OCI-LY3 (cell line): ENCODE measurements at regions not wholly inside any gene's neighbourhood (a gene's known extent, or its start where the extent isn't known, plus 50 kb on each side); places are given as distances from the start of the nearest gene placed in this dataset.

Experiments
- H2AFZ ChIP-seq: fragments of 200-600, 300-600 bp; shearing (Covaris generic); 2 replicates; pipeline ENCODE4 v1.6.0; 2014; ENCODE audit warnings: antibody characterized with exemption, low read depth, low read length
- H3K27ac ChIP-seq: fragments of 200-600, 300-600 bp; sonication (generic); 2 replicates; pipeline ENCODE4 v1.5.1; 2014; ENCODE audit warnings: mild to moderate bottlenecking, low read length, moderate library complexity, mixed read lengths
- H3K27me3 ChIP-seq: fragments of 200-600, 300-600 bp; sonication (generic); 2 replicates; pipeline ENCODE4 v1.6.1; 2014; ENCODE audit warnings: low read depth, low read length, mixed read lengths
- H3K36me3 ChIP-seq: fragments of 200-600, 300-600 bp; sonication (generic); replicated peaks from 2 replicates; pipeline ENCODE3; 2014; ENCODE audit warnings: low read depth, low read length, mixed read lengths
- H3K4me1 ChIP-seq: fragments of 300-600, 200-600 bp; sonication (generic); 2 replicates; pipeline ENCODE4 v1.6.1; 2014; ENCODE audit warnings: low read length, mixed read lengths
- H3K4me2 ChIP-seq: fragments of 200-600, 300-600 bp; sonication (generic); 2 replicates; pipeline ENCODE4 v1.6.1; 2014; ENCODE audit warnings: low read length, mixed read lengths
- H3K4me3 ChIP-seq: fragments of 300-600, 200-600 bp; sonication (generic); 2 replicates; pipeline ENCODE4 v1.5.1; 2014; ENCODE audit warnings: antibody characterized with exemption, mild to moderate bottlenecking, low read length, moderate library complexity
- H3K79me2 ChIP-seq: fragments of 300-600, 200-600 bp; shearing (Covaris generic); 2 replicates; pipeline ENCODE4 v1.6.1; 2014; ENCODE audit warnings: mild to moderate bottlenecking, low read length, mixed read lengths
- H3K9ac ChIP-seq: fragments of 300-600, 200-600 bp; shearing (Covaris generic); 2 replicates; pipeline ENCODE4 v1.6.0; 2014; ENCODE audit warnings: mild to moderate bottlenecking, low read length, moderate library complexity
- H3K9me3 ChIP-seq: fragments of 200-600, 300-600 bp; shearing (Covaris generic); 2 replicates; pipeline ENCODE4 v1.6.1; 2014; ENCODE audit warnings: low read length, mixed read lengths; ENCODE audit not compliant: insufficient read depth
- H4K20me1 ChIP-seq: fragments of 200-600, 300-600 bp; sonication (generic); 2 replicates; pipeline ENCODE4 v1.6.1; 2016; ENCODE audit warnings: low read length, mixed read lengths; ENCODE audit not compliant: insufficient read depth
- CTCF ChIP-seq: fragments of 200-600, 300-600 bp; sonication (generic); IDR thresholded peaks from 2 replicates; pipeline ENCODE4 v1.5.1; 2014; ENCODE audit warnings: antibody characterized with exemption, low read length, low read depth
- EZH2phosphoT487 ChIP-seq: fragments of 200-600 bp; shearing (Covaris generic); IDR thresholded peaks from 2 replicates; pipeline ENCODE4 v1.6.1; 2018; ENCODE audit warnings: antibody characterized with exemption, mixed run types, low read depth

GRCh38 chr4:137664416-137664815 is 132.1 kb upstream of the PCDH18 start:
- TF ChIP-seq CTCF (no peak), EZH2phosphoT487 (no peak)
- Histone ChIP-seq H3K27me3 (no peaks in the 10 kb centered on the region), H3K79me2 (no peaks in the 10 kb centered on the region), H3K27ac (no peak overlapping the region), H3K9ac (no peak overlapping the region), H3K4me1 (no peaks in the 10 kb centered on the region), H3K9me3 (no peaks in the 10 kb centered on the region), H3K36me3 (no peaks in the 10 kb centered on the region), H4K20me1 (no peaks in the 10 kb centered on the region), H2AFZ (no peak overlapping the region), H3K4me3 (no peak overlapping the region), H3K4me2 (no peak overlapping the region)

DNA sequence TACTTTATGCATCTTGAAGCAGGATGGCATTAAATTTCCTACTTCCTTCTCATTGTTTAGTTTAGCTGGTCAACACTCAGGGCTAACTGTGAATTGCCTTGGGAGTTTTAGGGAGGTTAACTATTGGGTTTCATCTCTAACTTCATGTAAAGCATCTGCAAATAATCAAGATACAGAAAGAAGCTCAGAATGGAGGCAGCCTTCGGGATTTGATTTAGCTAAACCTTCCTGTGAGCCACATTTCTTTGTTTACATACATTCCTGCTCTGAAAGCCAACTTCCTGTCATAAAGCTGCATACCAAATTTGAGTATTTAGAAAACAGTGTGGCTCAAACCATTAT is 131.7 kb upstream of the PCDH18 start:
- no peak for TF ChIP-seq EZH2phosphoT487
- TF ChIP-seq CTCF: no peak
- Histone ChIP-seq H3K36me3 (no peaks in the 10 kb centered on the region), H4K20me1 (no peaks in the 10 kb centered on the region), H3K4me2 (no peak overlapping the region), H3K9me3 (no peaks in the 10 kb centered on the region), H2AFZ (no peak overlapping the region), H3K79me2 (no peaks in the 10 kb centered on the region), H3K27ac (no peak overlapping the region), H3K27me3 (no peaks in the 10 kb centered on the region), H3K4me1 (no peaks in the 10 kb centered on the region), H3K9ac (no peak overlapping the region), H3K4me3 (no peak overlapping the region)

DNA sequence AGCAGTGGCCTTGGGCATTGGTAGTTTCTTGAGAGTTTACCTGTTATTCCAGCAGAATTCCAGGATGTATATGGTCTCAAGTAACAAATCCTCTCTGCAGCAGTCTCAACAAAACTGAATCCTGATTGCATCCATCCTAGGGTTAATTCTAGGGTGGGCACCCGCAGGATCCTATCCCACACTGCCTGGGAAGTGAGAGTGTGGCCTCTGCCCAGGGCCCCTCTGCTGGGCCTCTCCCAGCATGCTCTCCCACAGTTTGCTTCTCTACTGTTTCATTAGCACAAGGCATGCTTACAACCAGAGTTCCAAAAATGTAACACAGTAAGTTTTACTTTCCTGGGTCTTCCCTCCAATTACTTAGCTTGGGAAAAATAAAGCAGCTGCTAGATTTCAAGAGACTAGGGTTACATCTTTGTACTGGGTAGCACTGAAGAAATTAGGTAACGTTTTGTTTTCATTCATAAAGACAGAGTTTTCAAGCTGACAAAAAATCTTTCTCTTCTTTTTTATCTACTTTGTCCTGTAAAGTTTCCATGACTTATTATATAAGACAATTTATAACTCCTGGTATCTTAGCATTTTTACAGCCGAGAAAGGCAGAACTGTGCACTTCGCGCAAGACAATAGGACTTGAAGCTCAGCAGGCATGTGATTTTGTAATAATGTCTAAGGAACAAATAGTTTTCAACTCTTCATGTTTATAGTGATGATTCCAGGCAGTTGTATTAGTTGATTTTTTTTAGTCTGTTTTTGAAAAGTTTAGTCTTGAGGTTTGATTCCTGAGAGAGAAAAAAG is 131.2 kb upstream of the PCDH18 start:
- no peak overlapping the region for H2AFZ ChIP-seq

DNA sequence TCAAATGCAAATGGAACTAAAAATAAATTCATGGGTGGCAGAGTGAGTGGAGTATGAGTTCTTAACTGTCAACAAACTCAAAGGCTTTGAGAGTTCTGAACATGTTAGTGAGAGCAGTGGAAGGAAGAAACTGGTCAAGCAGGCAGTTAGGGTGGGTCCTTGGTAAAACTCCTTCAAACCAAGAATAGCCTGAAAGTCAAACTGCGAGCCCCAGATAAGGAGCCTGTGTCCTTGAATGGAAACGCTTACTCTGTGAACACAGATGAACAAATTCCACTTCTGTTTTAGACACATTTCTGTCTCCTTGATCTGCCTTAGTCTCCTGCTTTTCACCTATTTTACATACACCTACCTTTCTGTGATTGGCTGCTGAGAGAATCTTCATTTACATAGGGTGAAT is 129.4 kb upstream of the PCDH18 start:
- TF ChIP-seq EZH2phosphoT487 (no peak), CTCF (no peak)
- Histone ChIP-seq H3K4me3 (no peak overlapping the region), H3K9me3 (no peaks in the 10 kb centered on the region), H2AFZ (no peak overlapping the region), H3K36me3 (no peaks in the 10 kb centered on the region), H3K27me3 (no peaks in the 10 kb centered on the region), H3K4me2 (no peak overlapping the region), H3K27ac (no peak overlapping the region), H3K9ac (no peak overlapping the region), H3K4me1 (0 out of 2 replicates have a peak, but pooled peaks cover 3% of the 10 kb centered on the region), H3K79me2 (no peaks in the 10 kb centered on the region), H4K20me1 (no peaks in the 10 kb centered on the region)

More for the DNA sequence above, 131.2 kb upstream of the PCDH18 start:
- Histone ChIP-seq H3K27me3 (no peaks in the 10 kb centered on the region), H3K4me3 (no peak overlapping the region), H3K36me3 (no peaks in the 10 kb centered on the region), H3K79me2 (no peaks in the 10 kb centered on the region), H4K20me1 (no peaks in the 10 kb centered on the region), H3K9me3 (no peaks in the 10 kb centered on the region), H3K27ac (no peak overlapping the region), H3K9ac (no peak overlapping the region), H3K4me2 (no peak overlapping the region), H3K4me1 (no peaks in the 10 kb centered on the region)
- TF ChIP-seq EZH2phosphoT487: no peak
- no peak for TF ChIP-seq CTCF
